Neural cell (in vitro differentiated cells): ENCODE measurements at regions not wholly inside any gene's neighbourhood (a gene's known extent, or its start where the extent isn't known, plus 50 kb on each side); places are given as distances from the start of the nearest gene placed in this dataset.

Source experiments
- EP300 ChIP-seq: fragments of 450-650 bp; conservative IDR thresholded peaks from 2 replicates; pipeline ENCODE4 v1.6.1; 2014; ENCODE audit warnings: antibody characterized with exemption, mild to moderate bottlenecking, moderate library complexity; ENCODE audit not compliant: poor library complexity, severe bottlenecking
- EZH2 ChIP-seq: fragments of 200-600, 300-800 bp; shearing (Covaris generic), sonication (generic); IDR thresholded peaks from 2 replicates; pipeline ENCODE4 v1.6.1; 2014; ENCODE audit warnings: antibody characterized with exemption, low read length, borderline replicate concordance, mild to moderate bottlenecking; ENCODE audit not compliant: insufficient read depth, poor library complexity, severe bottlenecking
- MXI1 ChIP-seq: fragments of 450-650 bp; conservative IDR thresholded peaks from 2 replicates; pipeline ENCODE4 v1.6.1; 2014; ENCODE audit warnings: antibody characterized with exemption, mild to moderate bottlenecking; ENCODE audit not compliant: poor library complexity, severe bottlenecking
- POLR2AphosphoS5 ChIP-seq: IDR thresholded peaks from 2 replicates; pipeline ENCODE4 v1.6.1; 2012
- RAD21 ChIP-seq: fragments of 450-650 bp; conservative IDR thresholded peaks from 2 replicates; pipeline ENCODE4 v1.6.1; 2014; ENCODE audit warnings: antibody characterized with exemption, mild to moderate bottlenecking, moderate library complexity
- REST ChIP-seq: IDR thresholded peaks from 2 replicates; pipeline ENCODE4 v1.6.1; 2012; ENCODE audit warnings: borderline replicate concordance
- SMC3 ChIP-seq: fragments of 450-650 bp; conservative IDR thresholded peaks from 2 replicates; pipeline ENCODE4 v1.6.1; 2014; ENCODE audit warnings: antibody characterized with exemption, mild to moderate bottlenecking, moderate library complexity; ENCODE audit not compliant: poor library complexity
- TAF1 ChIP-seq: IDR thresholded peaks from 2 replicates; pipeline ENCODE4 v1.6.1; 2012; ENCODE audit warnings: low read depth
- TF ChIP-seq, protein P1 (sequence below): fragments of 450-650 bp; IDR thresholded peaks from 2 replicates; pipeline ENCODE4 v1.5.1; 2014; ENCODE audit warnings: antibody characterized with exemption, mild to moderate bottlenecking, moderate library complexity; ENCODE audit not compliant: poor library complexity, severe bottlenecking

GRCh38 chr2:211093743-211094303 lies 537.4 kb downstream of the CPS1 start:
- TF ChIP-seq, protein P1, sequence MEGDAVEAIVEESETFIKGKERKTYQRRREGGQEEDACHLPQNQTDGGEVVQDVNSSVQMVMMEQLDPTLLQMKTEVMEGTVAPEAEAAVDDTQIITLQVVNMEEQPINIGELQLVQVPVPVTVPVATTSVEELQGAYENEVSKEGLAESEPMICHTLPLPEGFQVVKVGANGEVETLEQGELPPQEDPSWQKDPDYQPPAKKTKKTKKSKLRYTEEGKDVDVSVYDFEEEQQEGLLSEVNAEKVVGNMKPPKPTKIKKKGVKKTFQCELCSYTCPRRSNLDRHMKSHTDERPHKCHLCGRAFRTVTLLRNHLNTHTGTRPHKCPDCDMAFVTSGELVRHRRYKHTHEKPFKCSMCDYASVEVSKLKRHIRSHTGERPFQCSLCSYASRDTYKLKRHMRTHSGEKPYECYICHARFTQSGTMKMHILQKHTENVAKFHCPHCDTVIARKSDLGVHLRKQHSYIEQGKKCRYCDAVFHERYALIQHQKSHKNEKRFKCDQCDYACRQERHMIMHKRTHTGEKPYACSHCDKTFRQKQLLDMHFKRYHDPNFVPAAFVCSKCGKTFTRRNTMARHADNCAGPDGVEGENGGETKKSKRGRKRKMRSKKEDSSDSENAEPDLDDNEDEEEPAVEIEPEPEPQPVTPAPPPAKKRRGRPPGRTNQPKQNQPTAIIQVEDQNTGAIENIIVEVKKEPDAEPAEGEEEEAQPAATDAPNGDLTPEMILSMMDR = peak; percentile 33
- TF ChIP-seq REST (no peak), MXI1 (no peak), EZH2 (no peak), RAD21 (no peak), POLR2AphosphoS5 (no peak), EP300 (no peak), TAF1 (no peak), SMC3 (no peak)
